Activated CD8-positive, alpha-beta memory T cell treated with anti-CD3 and anti-CD28 coated beads for 48 hours (primary cell): ENCODE measurements at regions not wholly inside any gene's neighbourhood (a gene's known extent, or its start where the extent isn't known, plus 50 kb on each side); places are given as distances from the start of the nearest gene placed in this dataset.
"Not testable (repeated sequence)": the region's sequence is repeated elsewhere in the genome, so short reads cannot be mapped to it uniquely, and the experiment has no call there.

Source experiments
- DNase-seq, 3 experiments: peaks; one replicate each; pipeline ENCODE4 v3.0.0-alpha.2; 2020; ENCODE audit warnings: low read depth in 2 of 3, low spot score in 2 of 3

DNA sequence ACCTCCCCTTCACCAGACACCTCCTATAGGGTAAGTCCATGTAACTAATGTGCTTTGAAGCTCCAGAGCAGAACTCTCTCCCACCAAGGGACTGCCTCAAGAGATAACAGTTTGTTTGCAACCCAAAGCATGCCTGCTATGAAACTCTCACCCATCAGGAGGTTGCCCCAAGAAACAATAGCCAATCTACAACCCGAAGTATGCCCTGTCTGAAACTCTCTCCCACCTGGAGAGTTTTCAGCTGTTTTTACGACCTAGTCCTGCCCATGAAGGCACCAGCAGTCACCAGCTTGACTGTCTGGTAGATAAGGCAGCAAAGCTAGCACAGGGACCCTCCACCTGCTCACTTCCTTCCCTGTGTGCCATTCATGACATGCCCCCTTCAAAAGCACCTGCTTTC lies 533.9 kb upstream of the CRIM1 start:
- DNase-seq: no peak

DNA sequence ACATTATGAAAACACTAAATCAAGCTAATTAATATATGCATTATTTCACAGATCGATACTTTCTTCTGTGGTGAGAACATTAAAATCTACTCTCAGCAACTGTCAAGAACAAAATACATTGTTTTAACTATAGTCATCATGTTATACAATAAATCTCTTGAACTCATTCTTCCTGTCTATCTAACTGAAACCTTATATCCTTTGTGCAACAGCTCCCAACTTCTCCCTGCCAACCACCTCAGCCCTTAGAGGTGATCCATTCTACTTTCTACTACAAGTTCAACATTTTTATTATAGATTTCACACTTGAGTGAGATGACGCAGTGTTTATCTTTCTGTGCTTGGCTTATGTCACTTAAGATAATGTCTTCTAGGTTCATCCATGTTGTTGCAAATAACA lies 535.2 kb upstream of the CRIM1 start:
- DNase-seq: no peak

DNA sequence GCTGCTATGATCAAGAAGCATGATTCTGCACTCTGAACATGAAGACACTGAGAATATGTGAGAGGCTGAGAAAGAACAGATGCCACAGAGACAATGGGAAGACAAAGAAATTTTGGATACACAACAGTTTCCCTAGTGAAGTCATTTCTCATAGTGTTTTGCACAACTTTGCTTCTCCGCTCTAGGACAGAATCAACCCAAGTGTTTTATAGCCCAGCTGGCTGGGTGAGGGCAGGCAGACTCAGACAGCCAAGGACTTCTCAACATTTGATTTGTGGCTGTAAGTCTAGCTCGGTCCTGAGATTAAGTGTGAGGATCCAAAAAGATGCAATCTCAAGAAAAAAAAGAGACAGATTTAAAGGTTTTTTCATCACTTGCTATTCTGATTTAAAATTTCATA lies 536.5 kb upstream of the CRIM1 start:
- DNase-seq: no peak

DNA sequence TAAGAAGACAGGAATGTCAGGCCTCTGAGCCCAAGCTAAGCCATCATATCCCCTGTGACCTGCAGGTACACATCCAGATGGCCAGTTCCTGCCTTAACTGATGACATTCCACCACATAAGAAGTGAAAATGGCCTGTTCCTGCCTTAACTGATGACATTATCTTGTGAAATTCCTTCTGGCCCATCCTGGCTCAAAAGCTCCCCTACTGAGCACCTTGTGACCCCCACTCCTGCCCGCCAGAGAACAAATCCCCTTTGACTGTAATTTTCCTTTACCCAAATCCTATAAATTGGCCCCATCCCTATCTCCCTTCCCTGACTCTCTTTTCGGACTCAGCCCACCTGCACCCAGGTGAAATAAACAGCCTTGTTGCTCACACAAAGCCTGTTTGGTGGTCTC lies 537.2 kb upstream of the CRIM1 start:
- not testable (repeated sequence) for DNase-seq

- not testable (repeated sequence) for DNase-seq
These were observed 541.0 kb upstream of the CRIM1 start for GRCh38 chr2:35814597-35814996.

GRCh38 chr2:35803126-35803525 lies 552.5 kb upstream of the CRIM1 start:
- no peak for DNase-seq

- no peak for DNase-seq
These were observed 560.7 kb upstream of the CRIM1 start for GRCh38 chr2:35794796-35795450.

DNA sequence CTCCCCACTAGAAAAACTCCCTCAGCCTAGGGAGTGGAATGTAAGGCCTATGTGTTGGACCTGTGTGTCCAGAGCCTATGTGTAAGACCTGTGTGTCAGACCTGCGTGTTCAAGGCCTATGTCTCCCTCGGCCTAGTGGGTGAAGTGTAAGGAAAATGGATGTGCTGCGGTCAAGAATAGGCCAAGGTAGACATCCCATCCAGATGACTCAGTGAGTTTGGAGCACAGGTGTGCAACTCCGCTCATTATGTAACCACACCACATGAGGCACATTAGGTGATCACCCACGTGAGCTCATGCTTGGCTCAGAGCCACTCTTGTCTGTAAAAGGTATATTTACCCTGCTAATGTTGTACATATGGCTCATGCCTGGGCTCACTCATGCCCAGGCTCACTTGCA lies 565.3 kb upstream of the CRIM1 start:
- DNase-seq: no peak

DNA sequence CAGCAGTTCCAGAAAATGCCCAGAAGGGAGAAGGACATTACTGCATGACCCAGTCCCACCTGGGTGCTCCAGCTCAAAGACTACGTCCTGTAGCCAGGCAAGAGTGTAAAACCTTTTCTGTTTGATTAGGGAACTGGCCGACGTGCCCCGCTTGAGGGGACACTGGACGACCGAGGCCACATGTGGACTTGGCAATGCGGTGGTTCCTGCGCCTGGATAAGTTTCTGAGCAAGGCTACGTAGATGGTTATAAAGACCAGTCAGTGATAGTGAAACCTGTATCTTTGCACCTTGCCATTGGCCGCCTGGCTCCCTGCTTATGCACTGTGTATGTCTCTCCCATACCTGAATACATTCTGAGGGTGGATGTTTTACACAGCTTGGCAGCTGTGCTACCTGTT lies 567.0 kb upstream of the CRIM1 start:
- DNase-seq: no peak

DNA sequence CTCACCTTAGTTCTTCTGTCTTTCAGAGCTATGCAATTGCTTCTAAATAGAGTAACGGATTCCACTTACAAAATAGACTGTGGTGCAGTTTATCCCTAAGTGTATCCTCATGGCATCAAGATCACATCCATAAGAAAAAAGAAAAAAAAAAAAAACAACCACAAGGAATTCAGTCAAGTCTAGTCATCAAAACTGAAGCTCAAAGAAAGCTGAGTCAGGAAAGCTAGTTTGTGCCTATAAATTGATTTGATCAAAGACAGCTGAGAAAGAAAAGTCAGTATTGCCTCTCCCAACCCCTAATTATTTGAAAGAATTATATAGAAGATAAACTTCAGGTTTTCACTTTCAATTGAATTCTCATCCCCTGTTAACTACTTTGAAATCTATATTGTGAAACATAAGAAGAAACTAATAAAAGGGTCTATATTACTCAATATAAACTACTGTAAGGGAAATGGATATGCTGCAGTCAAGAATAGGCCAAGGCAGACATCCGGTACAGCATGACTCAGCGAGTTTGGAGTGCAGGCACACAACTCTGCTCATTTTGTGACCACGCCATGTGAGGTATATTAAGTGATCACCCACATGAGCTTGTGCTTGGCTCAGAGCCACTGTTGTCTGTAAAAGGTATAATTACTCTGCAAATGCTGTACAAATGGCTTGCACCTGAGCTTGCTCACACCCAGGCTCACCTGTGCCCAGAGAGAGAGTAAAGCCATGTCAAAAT lies 568.1 kb upstream of the CRIM1 start:
- DNase-seq: no peak

DNA sequence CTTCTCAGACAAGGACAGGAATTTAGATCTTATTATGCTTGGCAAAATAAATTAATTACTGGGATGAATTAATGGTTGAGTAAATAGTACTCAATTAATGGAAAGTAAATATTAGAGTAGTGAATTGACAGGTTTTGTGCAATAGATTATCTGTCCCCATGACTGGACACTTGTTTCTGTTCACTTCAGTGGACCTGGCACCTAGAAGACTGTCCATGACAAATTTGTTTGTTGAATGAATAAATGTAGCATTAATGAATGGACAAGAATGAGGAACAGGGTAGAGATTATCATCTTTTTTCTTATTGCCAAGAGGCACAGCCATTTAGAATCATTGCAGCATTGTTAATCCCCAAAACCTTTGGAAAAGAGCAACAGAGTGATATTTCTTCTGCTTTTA lies 570.0 kb upstream of the CRIM1 start:
- DNase-seq: no peak

DNA sequence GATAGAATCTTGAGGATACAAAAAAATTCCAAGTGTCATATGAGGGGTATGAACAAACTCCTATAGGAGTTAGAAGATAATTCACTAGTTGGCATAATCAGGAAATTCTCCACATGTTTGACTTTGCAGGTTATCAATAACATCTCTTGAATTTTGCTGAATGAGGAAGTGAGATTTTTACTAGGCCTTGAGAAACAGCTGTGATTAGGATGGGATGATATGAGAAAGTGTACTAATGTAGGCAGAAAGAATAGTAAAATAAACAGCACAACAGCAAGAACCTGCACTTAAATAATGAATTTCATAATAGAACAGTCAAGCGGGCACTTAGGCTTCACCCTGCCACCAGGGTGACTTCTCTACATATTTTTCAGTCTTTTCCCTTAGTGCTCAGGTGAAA lies 570.8 kb upstream of the CRIM1 start:
- DNase-seq: no peak

- DNase-seq: no peak
These were observed 571.9 kb upstream of the CRIM1 start for GRCh38 chr2:35783723-35784122.

DNA sequence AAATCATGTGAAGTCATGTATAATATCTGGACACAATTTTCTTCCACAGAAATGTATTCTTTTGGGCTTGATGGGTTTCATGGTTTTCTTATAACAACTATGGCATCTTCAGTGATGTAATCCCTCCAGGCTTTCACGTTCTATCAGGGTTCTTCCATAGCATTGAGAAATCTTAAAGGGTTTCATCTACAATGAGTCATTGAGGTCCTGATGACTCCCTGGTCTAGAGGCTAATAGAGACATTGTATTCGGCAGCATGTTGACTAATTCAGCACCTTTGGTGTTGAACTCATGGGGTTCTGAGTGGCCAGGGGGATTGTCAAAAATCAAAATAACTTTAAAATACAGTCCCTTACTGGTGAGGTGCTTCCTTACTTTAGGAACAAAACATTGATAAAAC lies 614.0 kb upstream of the CRIM1 start:
- DNase-seq: no peak

DNA sequence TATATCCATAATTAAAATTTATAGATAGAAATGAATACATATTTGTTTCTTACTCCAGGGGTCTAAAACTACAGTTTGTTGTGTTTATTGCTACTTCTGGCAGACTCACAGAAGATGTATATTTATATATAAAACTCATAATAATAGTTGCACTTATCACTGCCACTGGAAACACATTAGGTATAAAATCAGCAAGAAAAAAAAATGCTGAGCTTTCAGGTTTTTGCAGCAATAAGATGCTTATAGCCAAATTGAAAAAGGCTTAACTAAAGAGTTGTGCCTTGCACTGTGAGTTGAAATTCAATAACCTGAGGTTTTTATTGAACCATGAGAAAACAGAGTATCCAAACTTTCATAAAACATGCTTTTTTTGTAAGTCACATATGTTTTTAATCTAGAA lies 623.9 kb upstream of the CRIM1 start:
- no peak for DNase-seq

- DNase-seq: no peak
These were observed 640.7 kb upstream of the CRIM1 start for GRCh38 chr2:35714883-35715282.

DNA sequence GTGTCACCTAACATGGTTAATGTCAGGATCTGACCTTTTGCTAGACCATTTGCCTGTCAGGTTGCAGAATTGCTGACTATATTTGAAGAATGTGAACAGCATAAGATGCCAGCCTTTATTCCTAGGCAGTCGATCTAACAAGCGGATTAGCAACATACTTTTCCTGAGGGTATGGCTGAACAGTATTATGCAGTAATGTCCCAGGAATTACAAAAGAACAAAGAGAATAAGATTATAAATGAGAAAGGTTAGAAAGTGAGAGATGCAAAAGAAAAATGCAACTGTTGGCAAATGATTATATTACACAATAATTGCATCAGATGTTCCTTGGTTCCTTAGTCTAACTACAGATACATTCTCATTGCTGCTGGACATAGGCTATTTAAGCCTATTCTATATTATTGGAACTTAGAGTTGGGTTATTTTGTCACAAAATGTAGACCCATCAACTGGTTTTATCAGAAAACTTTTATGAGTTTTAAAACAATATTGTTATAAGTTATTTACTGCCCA lies 647.1 kb upstream of the CRIM1 start:
- no peak for DNase-seq

GRCh38 chr2:35688309-35688708 lies 667.3 kb upstream of the CRIM1 start:
- no peak for DNase-seq

DNA sequence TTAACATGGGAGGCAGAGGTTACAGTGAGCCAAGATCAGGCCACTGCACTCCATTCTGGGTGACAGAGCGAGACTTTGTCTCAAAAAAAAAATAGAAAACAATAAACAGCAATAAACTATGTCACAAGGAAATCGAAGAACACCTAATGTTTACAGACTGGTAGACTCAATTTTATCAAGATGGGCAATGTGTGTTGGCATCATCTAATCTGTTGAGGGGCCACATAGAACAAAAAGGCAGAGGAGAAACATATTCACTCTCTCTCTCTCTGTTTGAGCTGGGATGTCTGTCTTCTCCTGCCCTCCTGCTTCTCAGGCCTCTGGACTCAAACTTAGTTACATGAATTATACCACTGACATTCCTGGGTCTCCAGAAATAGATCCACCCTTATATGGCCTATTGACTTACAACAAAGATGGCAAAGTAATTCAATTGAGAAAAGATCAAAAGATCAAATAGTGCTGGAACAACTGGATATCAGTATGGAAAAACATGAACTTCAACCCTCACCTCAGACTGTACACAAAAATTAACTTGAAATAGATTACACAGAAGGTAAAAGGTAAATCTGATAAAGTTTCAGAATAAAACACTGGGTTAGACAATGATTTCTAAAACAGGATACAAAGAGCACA lies 703.8 kb upstream of the CRIM1 start:
- DNase-seq: no peak

DNA sequence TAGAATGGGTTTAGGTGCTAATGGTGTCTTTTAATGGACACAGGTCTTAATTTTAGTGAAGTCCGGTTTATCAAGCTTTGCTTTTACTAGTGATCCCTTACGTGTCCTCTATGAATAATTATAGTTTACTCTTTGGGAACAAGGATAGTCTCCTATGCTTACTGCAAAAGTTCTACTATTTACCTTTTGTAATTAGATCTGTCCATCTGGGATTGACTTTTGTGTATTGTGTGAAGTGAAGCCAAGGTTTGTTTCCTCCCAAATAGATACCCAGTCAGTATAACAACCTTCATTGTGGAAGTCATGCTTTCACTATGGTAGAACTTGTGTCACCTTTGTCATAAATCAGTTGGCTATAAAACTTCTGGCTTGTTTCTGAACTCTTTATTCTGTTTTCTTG lies 740.9 kb upstream of the CRIM1 start:
- no peak for DNase-seq

- no peak for DNase-seq
These were observed 749.2 kb upstream of the CRIM1 start for GRCh38 chr2:35606394-35606793.

DNA sequence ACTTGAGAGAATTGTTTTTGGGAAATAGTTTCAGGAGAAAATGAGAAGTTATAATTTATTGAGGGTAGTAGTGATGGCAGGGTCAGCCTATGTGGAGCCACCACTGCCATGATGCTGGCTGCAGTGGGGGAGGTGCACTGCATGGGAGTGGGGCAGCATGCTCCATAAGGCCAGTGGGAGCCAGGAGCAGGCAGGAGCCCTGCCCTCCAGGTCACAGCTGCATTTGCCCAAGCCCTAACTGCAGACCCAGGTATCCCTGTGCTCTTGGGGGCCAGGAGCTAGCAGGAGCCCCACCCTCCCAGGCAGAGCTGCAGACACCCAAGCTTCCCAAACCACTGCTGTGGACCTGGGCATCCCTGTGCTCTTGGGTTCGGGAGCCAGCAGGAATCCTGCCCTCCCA lies 757.3 kb upstream of the CRIM1 start:
- no peak for DNase-seq
